IPS-18a (cell line): ENCODE measurements at regions not wholly inside any gene's neighbourhood (a gene's known extent, or its start where the extent isn't known, plus 50 kb on each side); places are given as distances from the start of the nearest gene placed in this dataset.

Experiments
- H3K27ac ChIP-seq: one replicate; pipeline ENCODE4 v1.5.1; 2013; ENCODE audit warnings: low read length
- H3K27me3 ChIP-seq: one replicate; pipeline ENCODE4 v1.6.1; 2013; ENCODE audit warnings: mild to moderate bottlenecking, low read length; ENCODE audit not compliant: control insufficient read depth, insufficient read depth
- H3K36me3 ChIP-seq: one replicate; pipeline ENCODE4 v1.6.1; 2013; ENCODE audit warnings: low read depth, low read length; ENCODE audit not compliant: control insufficient read depth
- H3K4me1 ChIP-seq: one replicate; pipeline ENCODE4 v1.6.1; 2013; ENCODE audit warnings: low read depth, low read length; ENCODE audit not compliant: control insufficient read depth
- H3K4me3 ChIP-seq: one replicate; pipeline ENCODE4 v1.5.1; 2013; ENCODE audit warnings: low read length
- H3K9ac ChIP-seq: one replicate; pipeline ENCODE4 v1.6.1; 2013; ENCODE audit warnings: mild to moderate bottlenecking, low read length, moderate library complexity
- H3K9me3 ChIP-seq: one replicate; pipeline ENCODE4 v1.6.1; 2013; ENCODE audit warnings: low read depth, low read length; ENCODE audit not compliant: control insufficient read depth

- no peaks in the 10 kb centered on the region for H3K27me3 ChIP-seq
- H3K36me3 ChIP-seq, result no peaks in the 10 kb centered on the region
- H3K4me3 ChIP-seq, result no peak overlapping the region
- peaks cover 6% of the 10 kb centered on the region for H3K9me3 ChIP-seq
- no peak overlapping the region for H3K27ac ChIP-seq
- no peak overlapping the region for H3K9ac ChIP-seq
- no peaks in the 10 kb centered on the region for H3K4me1 ChIP-seq
These were observed 222.6 kb upstream of the PMFBP1 start for GRCh38 chr16:72394526-72394925.

- H3K36me3 ChIP-seq, result no peaks in the 10 kb centered on the region
- H3K4me1 ChIP-seq, result no peaks in the 10 kb centered on the region
- H3K27ac ChIP-seq, result no peak overlapping the region
- H3K4me3 ChIP-seq, result no peak overlapping the region
- peaks cover 23% of the 10 kb centered on the region for H3K9me3 ChIP-seq
- H3K9ac ChIP-seq, result no peak overlapping the region
- no peaks in the 10 kb centered on the region for H3K27me3 ChIP-seq
These were observed 217.8 kb upstream of the PMFBP1 start for GRCh38 chr16:72389791-72390190.

- Histone ChIP-seq H3K4me3 (no peak overlapping the region), H3K9me3 (peaks cover 17% of the 10 kb centered on the region), H3K27ac (no peak overlapping the region), H3K4me1 (no peaks in the 10 kb centered on the region), H3K27me3 (no peaks in the 10 kb centered on the region), H3K9ac (no peak overlapping the region), H3K36me3 (no peaks in the 10 kb centered on the region)
These were observed 216.1 kb upstream of the PMFBP1 start for GRCh38 chr16:72388007-72388406.

- Histone ChIP-seq H3K27me3 (no peaks in the 10 kb centered on the region), H3K9ac (no peak overlapping the region), H3K4me1 (peaks cover 3% of the 10 kb centered on the region), H3K4me3 (no peak overlapping the region), H3K9me3 (peaks cover 17% of the 10 kb centered on the region), H3K27ac (no peak overlapping the region), H3K36me3 (no peaks in the 10 kb centered on the region)
These were observed 212.7 kb upstream of the PMFBP1 start for GRCh38 chr16:72384651-72385050.

GRCh38 chr16:72380283-72380682 is 208.3 kb upstream of the PMFBP1 start:
- Histone ChIP-seq H3K4me1 (peaks cover 3% of the 10 kb centered on the region), H3K9me3 (no peaks in the 10 kb centered on the region), H3K27me3 (no peaks in the 10 kb centered on the region), H3K36me3 (no peaks in the 10 kb centered on the region), H3K9ac (no peak overlapping the region), H3K27ac (no peak overlapping the region), H3K4me3 (no peak overlapping the region)

GRCh38 chr16:72373201-72373600 is 201.2 kb upstream of the PMFBP1 start:
- no peak overlapping the region for H3K27ac ChIP-seq
- no peaks in the 10 kb centered on the region for H3K36me3 ChIP-seq
- no peak overlapping the region for H3K4me3 ChIP-seq
- peaks cover 20% of the 10 kb centered on the region for H3K4me1 ChIP-seq
- H3K9me3 ChIP-seq, result no peaks in the 10 kb centered on the region
- H3K9ac ChIP-seq, result no peak overlapping the region
- H3K27me3 ChIP-seq, result no peaks in the 10 kb centered on the region

GRCh38 chr16:72372087-72373045 is 200.4 kb upstream of the PMFBP1 start:
- no peaks in the 10 kb centered on the region for H3K9me3 ChIP-seq
- peak overlapping the region; percentile 2 for H3K4me3 ChIP-seq
- no peak overlapping the region for H3K27ac ChIP-seq
- H3K4me1 ChIP-seq, result peaks cover 20% of the 10 kb centered on the region
- peak overlapping the region; percentile 24 for H3K9ac ChIP-seq
- no peaks in the 10 kb centered on the region for H3K27me3 ChIP-seq
- H3K36me3 ChIP-seq, result no peaks in the 10 kb centered on the region

- Histone ChIP-seq H3K27me3 (no peaks in the 10 kb centered on the region), H3K4me3 (peak overlapping the region; percentile 7), H3K36me3 (no peaks in the 10 kb centered on the region), H3K9ac (peak overlapping the region; percentile 24), H3K9me3 (no peaks in the 10 kb centered on the region), H3K4me1 (peaks cover 20% of the 10 kb centered on the region), H3K27ac (peak overlapping the region; percentile 4)
These were observed 199.5 kb upstream of the PMFBP1 start for GRCh38 chr16:72371307-72372086.

GRCh38 chr16:72369274-72369673 is 197.3 kb upstream of the PMFBP1 start:
- Histone ChIP-seq H3K9me3 (no peaks in the 10 kb centered on the region), H3K36me3 (no peaks in the 10 kb centered on the region), H3K4me3 (no peak overlapping the region), H3K27me3 (no peaks in the 10 kb centered on the region), H3K9ac (no peak overlapping the region), H3K4me1 (peaks cover 20% of the 10 kb centered on the region), H3K27ac (no peak overlapping the region)

- no peaks in the 10 kb centered on the region for H3K9me3 ChIP-seq
- no peaks in the 10 kb centered on the region for H3K27me3 ChIP-seq
- H3K27ac ChIP-seq, result no peak overlapping the region
- no peak overlapping the region for H3K4me3 ChIP-seq
- H3K4me1 ChIP-seq, result peaks cover 20% of the 10 kb centered on the region
- no peak overlapping the region for H3K9ac ChIP-seq
- H3K36me3 ChIP-seq, result no peaks in the 10 kb centered on the region
These were observed 195.9 kb upstream of the PMFBP1 start for GRCh38 chr16:72367851-72368250.

GRCh38 chr16:72362973-72363372 is 191.0 kb upstream of the PMFBP1 start:
- Histone ChIP-seq H3K27me3 (no peaks in the 10 kb centered on the region), H3K36me3 (no peaks in the 10 kb centered on the region), H3K9me3 (no peaks in the 10 kb centered on the region), H3K4me3 (no peak overlapping the region), H3K4me1 (no peaks in the 10 kb centered on the region), H3K9ac (no peak overlapping the region), H3K27ac (no peak overlapping the region)
